ENCODE measurements at regions not wholly inside any gene's neighbourhood (a gene's known extent, or its start where the extent isn't known, plus 50 kb on each side); places are given as distances from the start of the nearest gene placed in this dataset.
A peak's percentile ranks its signal among the peaks of the same experiment; 100 is the strongest.

DNA sequence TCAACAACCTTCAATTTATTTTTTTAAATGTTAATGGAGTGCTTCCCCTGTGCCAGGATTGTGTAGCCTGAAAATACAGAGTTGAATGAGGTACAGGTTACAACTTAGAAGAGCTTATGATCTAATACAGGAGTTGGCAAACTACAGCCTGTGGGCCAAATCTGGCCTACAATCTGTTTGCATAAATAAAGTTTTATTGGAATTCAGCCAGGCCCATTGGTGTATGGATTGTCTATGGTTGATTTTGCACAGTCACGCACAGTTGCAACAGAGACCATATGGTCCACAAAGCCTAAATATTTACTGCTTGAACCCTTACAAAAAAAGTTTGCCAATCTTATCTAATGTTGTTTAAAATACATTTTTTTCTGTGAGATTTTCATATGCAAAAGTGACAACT, 177.3 kb upstream of the CCN2 start:
- ChIA-PET CTCF (ENCODE audit: low intra/inter-chr PET ratio, low total read pairs) (no interaction called here), POLR2A (no interaction called here)
- FAIRE-seq (no peak), ATAC-seq (no peak), DNase-seq (ENCODE audit: low spot score) (no peak)
- no peaks in the 10 kb centered on the region for H3K36me3 ChIP-seq (replicated peaks in 1 of 2; ENCODE audit: control insufficient read depth in 1 of 2, insufficient read depth in 2 of 2, low read length in 2 of 2)
- H3K9me3 ChIP-seq (ENCODE audit: low read length): no peaks in the 10 kb centered on the region
- no TSS peak for BruUV-seq (replicated peaks)
- peaks cover 0 to 4% of the 10 kb centered on the region in 2 experiments; a peak in 3 of 5 replicates for H3K27me3 ChIP-seq (ENCODE audit: control insufficient read depth in 1 of 2, insufficient read depth in 2 of 2, low read length in 2 of 2)
- H2AFZ ChIP-seq (ENCODE audit: low read length): no peak overlapping the region
- 44% methylated on average over 1 of the region's 1 CpG for WGBS (ENCODE audit: low lambda C conversion rate)
- intact Hi-C loops (cut with micrococcal nuclease; ENCODE audit: unreplicated experiment) (no loop called here), in situ Hi-C loops (cut with HindIII; ENCODE audit: extremely low pct_ligation_motif_present, low pct_unique_long_range_greater_than_20kb) (no loop called here)
- TF ChIP-seq ZNF773 (CRISPR knock-in tag; IDR thresholded peaks at IDR 0.05; ENCODE audit: borderline replicate concordance): no peak
- TF ChIP-seq REPIN1 (CRISPR knock-in tag; IDR thresholded peaks at IDR 0.05; ENCODE audit: borderline replicate concordance, low read depth): no peak
- peak; percentile 60 for TF ChIP-seq NFE2L2 (IDR thresholded peaks at IDR 0.05; ENCODE audit: low read length)
- no peak overlapping the region for H3K4me3 ChIP-seq (replicated peaks in 1 of 3; ENCODE audit: insufficient read depth in 1 of 3, low read depth in 2 of 3, low read length in 3 of 3)
- no peak overlapping the region for H3K9ac ChIP-seq (ENCODE audit: insufficient read depth, low read depth, low read length)
- H3K79me2 ChIP-seq (ENCODE audit: insufficient read depth, low read length): no peaks in the 10 kb centered on the region
- no peak overlapping the region for H3K4me2 ChIP-seq (ENCODE audit: low read depth, low read length)
- H3K27ac ChIP-seq (ENCODE audit: extremely low read length, insufficient read depth, low read length): no peak overlapping the region
- no peaks in the 10 kb centered on the region for H4K20me1 ChIP-seq (ENCODE audit: insufficient read depth, low read length)
- H3K4me1 ChIP-seq (ENCODE audit: insufficient read depth, low read length): peaks cover 12% of the 10 kb centered on the region; the same call in 1 of the 2 replicates

GRCh38 chr6:132126150-132126549, 175.0 kb upstream of the CCN2 start:
- TF ChIP-seq, protein P1, sequence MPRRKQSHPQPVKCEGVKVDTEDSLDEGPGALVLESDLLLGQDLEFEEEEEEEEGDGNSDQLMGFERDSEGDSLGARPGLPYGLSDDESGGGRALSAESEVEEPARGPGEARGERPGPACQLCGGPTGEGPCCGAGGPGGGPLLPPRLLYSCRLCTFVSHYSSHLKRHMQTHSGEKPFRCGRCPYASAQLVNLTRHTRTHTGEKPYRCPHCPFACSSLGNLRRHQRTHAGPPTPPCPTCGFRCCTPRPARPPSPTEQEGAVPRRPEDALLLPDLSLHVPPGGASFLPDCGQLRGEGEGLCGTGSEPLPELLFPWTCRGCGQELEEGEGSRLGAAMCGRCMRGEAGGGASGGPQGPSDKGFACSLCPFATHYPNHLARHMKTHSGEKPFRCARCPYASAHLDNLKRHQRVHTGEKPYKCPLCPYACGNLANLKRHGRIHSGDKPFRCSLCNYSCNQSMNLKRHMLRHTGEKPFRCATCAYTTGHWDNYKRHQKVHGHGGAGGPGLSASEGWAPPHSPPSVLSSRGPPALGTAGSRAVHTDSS (CRISPR knock-in tag; conservative IDR thresholded peaks at IDR 0.05): no peak
- TF ChIP-seq CTCF (CRISPR knock-in tag; IDR thresholded peaks at IDR 0.05) (0 out of 2 replicates have a peak, but pooled peaks have one; percentile 24), ZNF564 (CRISPR knock-in tag; IDR thresholded peaks at IDR 0.05) (peak; percentile 99), MAZ (IDR thresholded peaks at IDR 0.05; ENCODE audit: borderline replicate concordance, low read depth, low read length) (no peak), MAZ (CRISPR knock-in tag; IDR thresholded peaks at IDR 0.05; ENCODE audit: low read depth) (no peak)
- POLR2A ChIA-PET: no interaction called here
- H3K27ac ChIP-seq (ENCODE audit: extremely low read length, insufficient read depth, low read length): no peak overlapping the region

More at GRCh38 chr6:132126150-132126549, 175.0 kb upstream of the CCN2 start:
- H3K36me3 ChIP-seq (replicated peaks in 1 of 2; ENCODE audit: control insufficient read depth in 1 of 2, insufficient read depth in 2 of 2, low read length in 2 of 2): no peaks in the 10 kb centered on the region
- H4K20me1 ChIP-seq (ENCODE audit: insufficient read depth, low read length): no peaks in the 10 kb centered on the region
- in situ Hi-C loops (cut with HindIII; ENCODE audit: extremely low pct_ligation_motif_present, low pct_unique_long_range_greater_than_20kb): no loop called here
- FAIRE-seq (no peak), DNase-seq (ENCODE audit: low spot score) (peak; percentile 16), ATAC-seq (peak; percentile 35; the same call in 1 of the 3 replicates)
- H3K79me2 ChIP-seq (ENCODE audit: insufficient read depth, low read length): no peaks in the 10 kb centered on the region
- no peak overlapping the region for H3K4me3 ChIP-seq (replicated peaks in 1 of 3; ENCODE audit: insufficient read depth in 1 of 3, low read depth in 2 of 3, low read length in 3 of 3)
- H3K9ac ChIP-seq (ENCODE audit: insufficient read depth, low read depth, low read length): no peak overlapping the region
- CTCF ChIA-PET (ENCODE audit: low intra/inter-chr PET ratio, low total read pairs): no interaction called here
- intact Hi-C loops (cut with micrococcal nuclease; ENCODE audit: unreplicated experiment): no loop called here
- H3K4me2 ChIP-seq (ENCODE audit: low read depth, low read length): no peak overlapping the region
- H3K4me1 ChIP-seq (ENCODE audit: insufficient read depth, low read length): peaks cover 15% of the 10 kb centered on the region
- H3K27me3 ChIP-seq (ENCODE audit: control insufficient read depth in 1 of 2, insufficient read depth in 2 of 2, low read length in 2 of 2): no peaks in the 10 kb centered on the region; a peak in 1 of 5 replicates
- BruUV-seq (replicated peaks): no TSS peak
- H2AFZ ChIP-seq (ENCODE audit: low read length): no peak overlapping the region
- 22% methylated on average over 2 of the region's 2 CpGs for WGBS (ENCODE audit: low lambda C conversion rate)
- H3K9me3 ChIP-seq (ENCODE audit: low read length): no peaks in the 10 kb centered on the region

All from HepG2 (cell line).